ENCODE measurements at regions not wholly inside any gene's neighbourhood (a gene's known extent, or its start where the extent isn't known, plus 50 kb on each side); places are given as distances from the start of the nearest gene placed in this dataset.

- TF ChIP-seq CTCF (IDR thresholded peaks at IDR 0.05) = no peak
- TF ChIP-seq POLR2A (IDR thresholded peaks at IDR 0.05; ENCODE audit: low read length) = no peak
- no peak for TF ChIP-seq RAD21 (conservative IDR thresholded peaks at IDR 0.05 in 1 of 2, IDR thresholded peaks at IDR 0.05 in 1 of 2)
- TF ChIP-seq FOSL2 (IDR thresholded peaks at IDR 0.05) = no peak
- TF ChIP-seq FOSL2 (CRISPR knock-in tag; IDR thresholded peaks at IDR 0.05) = no peak
- TF ChIP-seq CBX2 (IDR thresholded peaks at IDR 0.05; ENCODE audit: borderline replicate concordance, low read depth) = no peak
- no peak for TF ChIP-seq REST (IDR thresholded peaks at IDR 0.05)
- TF ChIP-seq RFX5 (IDR thresholded peaks at IDR 0.05) = no peak
- no peak for TF ChIP-seq CHD2 (IDR thresholded peaks at IDR 0.05; ENCODE audit: low read length, partially characterized antibody)
Observed at GRCh38 chr5:3177338-3177737, 418.3 kb upstream of the IRX1 start.

Measured in A549 (cell line).